Activated CD4-positive, alpha-beta T cell treated with anti-CD3 and anti-CD28 coated beads, Interleukin-2, amount 50 U/mL, for 4 hours (primary cell): ENCODE measurements at regions not wholly inside any gene's neighbourhood (a gene's known extent, or its start where the extent isn't known, plus 50 kb on each side); places are given as distances from the start of the nearest gene placed in this dataset.
"Not testable (repeated sequence)": the region's sequence is repeated elsewhere in the genome, so short reads cannot be mapped to it uniquely, and the experiment has no call there.

Source experiments
- DNase-seq, 2 experiments: peaks; one replicate each; pipeline ENCODE4 v3.0.0-alpha.2; 2020

GRCh38 chr17:74128456-74129211, 74.8 kb upstream of the RPL38 start:
- DNase-seq = no peak

DNA sequence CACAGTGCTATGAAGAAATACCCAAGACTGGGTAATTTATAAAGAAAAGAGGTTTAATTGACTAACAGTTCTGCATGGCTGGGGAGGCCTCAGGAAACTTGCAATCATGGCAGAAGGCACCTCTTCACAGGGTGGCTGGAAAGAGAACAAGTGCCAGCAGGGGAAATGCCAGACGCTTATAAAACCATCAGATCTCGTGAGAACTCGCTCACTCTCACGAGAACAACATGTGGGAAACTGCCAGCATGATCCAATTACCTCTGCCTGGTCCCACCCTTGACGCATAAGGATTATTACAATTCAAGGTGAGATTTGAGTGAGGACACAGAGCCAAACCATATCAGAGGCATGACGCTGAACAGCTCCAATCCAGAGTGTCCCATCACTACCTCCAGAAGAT, 73.7 kb upstream of the RPL38 start:
- not testable (repeated sequence) for DNase-seq

GRCh38 chr17:74130276-74130675, 73.2 kb upstream of the RPL38 start:
- no peak for DNase-seq

- no peak for DNase-seq
Observed at GRCh38 chr17:74130841-74131240, 72.6 kb upstream of the RPL38 start.

DNA sequence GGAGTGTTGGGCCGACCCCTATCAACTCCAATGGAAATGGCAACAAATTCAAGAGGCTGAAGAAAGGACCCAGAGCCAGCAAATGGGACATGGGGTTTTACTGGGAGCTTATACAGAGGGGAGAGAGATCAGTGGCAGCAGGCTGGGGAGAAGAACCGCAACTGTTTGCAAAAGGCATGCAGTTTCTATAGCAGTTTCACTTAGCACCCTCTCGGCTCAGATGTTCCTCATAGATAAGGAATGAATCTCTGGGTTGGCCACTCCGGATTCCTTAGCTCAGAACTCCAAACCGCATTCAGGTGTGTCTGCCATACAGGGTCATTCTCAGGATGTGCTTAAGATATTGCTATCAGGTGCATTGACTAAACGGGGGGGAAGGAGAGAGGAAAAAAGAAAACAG, 71.1 kb upstream of the RPL38 start:
- DNase-seq = no peak

GRCh38 chr17:74133740-74134139, 69.7 kb upstream of the RPL38 start:
- no peak for DNase-seq

DNA sequence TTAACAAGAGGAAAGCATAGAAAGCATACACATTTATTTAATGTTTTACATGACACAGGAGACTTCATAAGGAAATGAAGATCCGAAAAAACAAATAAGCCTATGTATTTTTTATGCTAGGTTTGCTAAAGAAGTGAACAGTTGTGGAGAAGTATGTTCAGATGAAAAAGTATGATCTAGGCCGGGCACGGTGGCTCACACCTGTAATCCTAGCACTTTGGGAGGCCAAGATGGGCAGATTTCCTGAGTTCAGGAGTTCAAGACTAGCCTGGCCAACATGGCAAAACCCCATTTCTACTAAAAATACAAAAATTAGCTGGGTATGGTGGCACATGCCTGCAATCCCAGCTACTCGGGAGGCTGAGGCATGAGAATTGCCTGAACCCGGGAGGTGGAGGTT, 69.2 kb upstream of the RPL38 start:
- DNase-seq = not testable (repeated sequence)

DNA sequence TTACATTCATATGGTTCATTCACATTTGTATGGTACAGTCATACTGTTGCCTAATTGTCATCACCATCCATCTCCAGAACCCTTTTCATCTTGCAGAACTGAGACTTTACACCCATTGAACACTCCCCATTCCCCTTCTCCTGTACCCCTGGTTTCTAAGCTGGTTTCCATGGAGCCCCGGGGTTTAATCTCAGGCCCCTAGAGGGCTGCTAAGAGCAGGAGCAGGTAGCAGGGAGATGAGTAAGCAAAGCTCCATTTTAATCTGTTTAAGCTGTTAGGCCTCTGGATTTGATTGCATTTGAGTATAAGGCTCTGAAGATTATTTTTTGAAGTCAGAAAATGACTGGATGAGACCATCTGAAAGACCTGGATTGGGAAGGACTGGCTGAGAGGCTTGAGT, 68.5 kb upstream of the RPL38 start:
- no peak for DNase-seq

DNA sequence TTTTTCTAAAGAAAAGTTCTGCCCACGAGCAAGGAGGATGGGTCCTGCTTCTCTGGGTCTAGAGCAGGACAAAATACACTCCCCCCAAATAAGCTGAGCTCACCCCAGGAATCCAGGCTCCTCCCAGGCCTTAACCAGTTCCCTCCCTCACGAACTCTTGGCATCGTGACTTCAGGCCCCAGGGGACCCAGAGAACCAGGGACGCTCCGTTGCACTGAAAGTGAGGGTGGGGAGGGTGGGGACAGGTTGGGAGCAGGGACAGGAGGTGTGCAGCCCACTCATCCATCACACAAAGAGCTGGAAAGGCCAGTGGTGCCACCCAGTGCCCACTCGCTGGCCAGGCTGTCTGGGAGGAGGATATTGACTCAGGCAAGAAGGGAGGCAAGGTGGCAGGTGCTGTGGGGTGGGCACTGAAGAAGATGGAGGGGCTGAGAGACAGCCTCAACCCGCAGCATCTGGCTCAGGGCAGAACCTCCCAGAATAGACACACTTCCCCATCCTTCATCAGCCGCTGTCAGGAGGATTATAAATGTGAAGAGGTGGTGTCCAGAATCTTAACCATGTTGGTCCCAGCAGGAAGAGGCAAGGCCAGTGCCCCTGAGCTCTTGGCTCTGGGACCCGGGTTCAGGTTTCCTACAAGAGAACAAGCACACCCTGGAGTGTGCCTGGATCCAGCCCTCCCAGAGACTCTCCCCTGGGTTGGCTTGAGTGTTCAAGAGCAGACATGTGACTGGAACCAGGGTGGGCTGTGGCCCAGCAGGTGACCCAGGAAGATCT, 67.9 kb upstream of the RPL38 start:
- DNase-seq = no peak

DNA sequence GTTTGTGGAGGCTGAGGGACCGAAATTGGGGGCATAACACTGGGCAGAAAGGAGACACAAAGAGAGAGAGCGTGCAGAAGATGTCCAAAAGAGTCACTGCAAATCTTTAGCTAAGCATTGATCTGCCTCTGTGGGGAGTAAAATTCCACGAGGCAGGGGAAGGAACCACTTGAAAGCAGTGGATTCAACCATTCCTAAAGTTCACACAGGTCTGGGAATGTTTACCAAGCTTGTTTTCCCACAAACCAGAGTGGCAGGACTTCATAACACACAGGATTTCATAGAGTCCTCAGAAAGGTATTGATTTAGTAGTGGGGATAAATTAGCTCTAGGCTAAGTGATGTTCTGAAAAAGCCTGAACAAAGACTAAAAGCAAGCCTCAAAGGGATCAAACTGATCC, 66.1 kb upstream of the RPL38 start:
- no peak for DNase-seq

DNA sequence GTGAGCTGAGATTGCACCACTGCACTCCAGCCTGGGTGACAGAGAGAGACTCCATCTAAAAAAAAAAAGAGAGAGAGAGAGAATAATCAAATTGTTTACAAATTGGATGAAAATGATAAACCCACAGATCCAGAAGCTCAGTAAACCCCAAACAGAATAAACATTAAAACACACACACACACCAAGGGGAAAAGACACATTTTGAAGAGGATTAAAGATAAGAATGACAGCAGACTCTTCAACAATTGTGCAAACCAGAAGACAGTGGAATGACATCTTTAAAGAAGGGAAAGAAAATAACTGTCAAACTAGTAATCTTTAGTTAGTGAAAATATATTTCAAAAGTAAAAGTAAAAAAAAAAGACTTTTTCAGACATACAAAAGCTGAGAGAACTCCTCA, 64.4 kb upstream of the RPL38 start:
- DNase-seq = no peak

DNA sequence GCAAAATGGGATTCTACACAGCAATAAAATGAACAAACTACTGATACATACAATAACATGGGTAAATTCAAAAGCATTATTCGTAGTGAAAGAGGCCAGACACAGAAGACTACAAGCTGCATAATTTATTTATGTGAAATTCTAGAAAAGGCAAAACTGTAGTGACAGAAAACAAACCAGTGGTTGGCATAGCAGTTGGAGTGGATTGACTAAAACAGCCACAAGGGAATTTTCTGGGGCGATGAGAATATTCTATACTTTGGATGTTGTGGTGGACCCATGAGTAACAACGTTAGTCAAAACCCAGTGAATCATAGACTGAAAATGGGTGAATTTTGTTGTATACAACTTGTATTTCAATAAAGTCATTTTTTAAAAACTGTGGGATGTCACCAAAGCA, 63.2 kb upstream of the RPL38 start:
- no peak for DNase-seq

DNA sequence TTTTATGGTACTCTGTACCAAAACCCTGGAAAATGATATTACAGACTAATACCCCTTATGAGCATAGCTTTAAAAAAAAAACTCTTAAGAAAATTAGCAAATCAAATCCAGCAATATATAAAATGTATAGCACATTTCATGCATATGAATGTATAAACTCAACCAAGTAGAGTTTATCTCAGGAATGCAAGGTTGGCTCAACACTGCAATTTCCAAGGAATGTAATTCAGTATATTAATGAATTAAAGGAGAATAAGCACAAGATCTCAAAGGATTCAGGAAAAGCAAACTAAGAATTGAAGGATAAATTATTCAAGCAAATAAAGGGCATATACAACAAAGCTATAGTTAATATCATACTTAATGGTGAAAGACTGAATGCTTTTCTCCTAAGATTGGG, 61.9 kb upstream of the RPL38 start:
- no peak for DNase-seq

- DNase-seq = not testable (repeated sequence)
Observed at GRCh38 chr17:74143318-74143717, 60.2 kb upstream of the RPL38 start.

- no peak for DNase-seq
Observed at GRCh38 chr17:74145756-74146155, 57.7 kb upstream of the RPL38 start.

- no peak for DNase-seq
Observed at GRCh38 chr17:74146196-74146595, 57.3 kb upstream of the RPL38 start.

- no peak for DNase-seq
Observed at GRCh38 chr17:74147056-74147835, 56.2 kb upstream of the RPL38 start.

- DNase-seq = no peak
Observed at GRCh38 chr17:74147966-74148365, 55.5 kb upstream of the RPL38 start.

- DNase-seq = no peak
Observed at GRCh38 chr17:74148446-74148845, 55.0 kb upstream of the RPL38 start.

DNA sequence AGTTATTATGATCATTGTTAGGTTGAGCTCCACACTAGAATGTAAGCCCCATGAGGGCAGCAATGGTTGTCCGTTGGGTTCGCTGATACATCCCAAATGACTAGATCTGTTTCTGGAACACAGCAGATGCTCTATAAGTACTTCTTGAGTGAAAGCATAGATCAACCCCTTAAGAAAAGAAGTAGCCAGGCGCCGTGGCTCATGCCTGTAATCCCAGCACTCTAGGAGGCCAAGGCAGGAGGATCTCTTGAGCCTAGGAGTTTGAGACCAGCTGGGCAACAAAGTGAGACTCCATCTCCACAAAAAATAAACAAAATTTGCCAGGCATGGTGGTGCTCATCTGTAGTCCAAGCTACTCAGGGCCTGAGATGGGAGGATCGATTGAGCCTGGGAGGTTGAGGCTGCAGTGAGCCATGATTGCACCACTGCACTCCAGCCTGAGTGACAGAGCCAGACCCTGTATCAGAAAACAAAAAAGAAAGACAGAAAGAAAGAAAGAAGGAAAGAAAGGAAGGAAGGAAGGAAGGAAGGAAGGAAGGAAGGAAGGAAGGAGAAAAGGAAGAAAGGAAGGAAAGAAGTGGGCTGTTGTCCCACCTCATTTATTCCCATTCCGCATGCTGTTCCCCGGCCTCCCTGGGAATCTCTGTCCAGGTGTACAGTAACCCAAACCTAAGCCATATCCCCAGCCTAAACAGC, 54.4 kb upstream of the RPL38 start:
- DNase-seq = no peak

- no peak for DNase-seq
Observed at GRCh38 chr17:74149597-74150427, 53.7 kb upstream of the RPL38 start.

DNA sequence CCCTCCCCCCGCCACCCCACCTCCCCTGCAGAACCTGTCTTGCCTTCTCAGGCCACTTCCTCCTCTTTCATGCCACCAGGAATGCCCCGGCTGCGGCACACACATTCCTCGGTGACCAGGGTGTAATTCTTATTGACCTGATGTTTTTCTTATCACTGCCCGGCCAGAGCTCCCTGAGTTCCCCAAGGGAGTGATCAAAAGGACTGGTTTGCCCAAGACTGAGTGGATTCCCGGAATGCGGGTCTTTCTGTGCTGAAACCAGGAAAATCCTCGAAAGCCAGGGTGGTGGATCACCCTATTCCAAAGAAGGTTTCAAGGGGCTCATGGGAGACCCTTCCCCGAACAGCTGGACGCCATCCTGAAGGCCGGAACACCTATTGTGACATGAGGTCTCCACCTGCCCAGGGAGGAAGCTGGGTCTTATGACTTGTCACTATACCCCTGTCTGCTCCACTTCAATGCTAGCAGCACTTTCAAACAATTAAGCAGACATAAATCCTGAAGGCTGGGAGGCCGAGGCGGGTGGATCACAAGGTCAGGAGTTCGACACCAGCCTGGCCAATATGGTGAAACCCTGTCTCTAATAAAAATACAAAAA, 53.0 kb upstream of the RPL38 start:
- no peak for DNase-seq
